ENCODE measurements at regions not wholly inside any gene's neighbourhood (a gene's known extent, or its start where the extent isn't known, plus 50 kb on each side); places are given as distances from the start of the nearest gene placed in this dataset.

- TF ChIP-seq CTCF (IDR thresholded peaks at IDR 0.05 in 4 of 5, conservative IDR thresholded peaks at IDR 0.05 in 1 of 5) = no peak
- TF ChIP-seq POLR2A (IDR thresholded peaks at IDR 0.05) = no peak
Observed at GRCh38 chr1:81008293-81008692, 792.4 kb upstream of the ADGRL2 start.
